HG03460 (cell line): ENCODE measurements at regions not wholly inside any gene's neighbourhood (a gene's known extent, or its start where the extent isn't known, plus 50 kb on each side); places are given as distances from the start of the nearest gene placed in this dataset.
"Not testable (repeated sequence)": the region's sequence is repeated elsewhere in the genome, so short reads cannot be mapped to it uniquely, and the experiment has no call there.

Experiments used
- ATAC-seq: cut with Tn5 transposase; IDR thresholded peaks from one replicate; pipeline ENCODE4 v1.9.1; 2021; ENCODE audit not compliant: unreplicated experiment

GRCh38 chr15:60134609-60135008 is 130.5 kb downstream of the FOXB1 start:
- no peak for ATAC-seq

GRCh38 chr15:60135961-60136360 is 131.8 kb downstream of the FOXB1 start:
- ATAC-seq, result no peak

- ATAC-seq, result no peak
These were observed 133.7 kb downstream of the FOXB1 start for GRCh38 chr15:60137711-60138396.

- ATAC-seq, result no peak
These were observed 134.4 kb downstream of the FOXB1 start for GRCh38 chr15:60138397-60138968.

- no peak for ATAC-seq
These were observed 148.3 kb downstream of the FOXB1 start for GRCh38 chr15:60152386-60152785.

GRCh38 chr15:60154764-60155325 is 150.7 kb downstream of the FOXB1 start:
- no peak for ATAC-seq

- ATAC-seq, result no peak
These were observed 151.6 kb downstream of the FOXB1 start for GRCh38 chr15:60155661-60156060.

- ATAC-seq, result no peak
These were observed 156.8 kb downstream of the FOXB1 start for GRCh38 chr15:60160909-60161308.

GRCh38 chr15:60161704-60162103 is 157.6 kb downstream of the FOXB1 start:
- ATAC-seq, result no peak

- no peak for ATAC-seq
These were observed 158.3 kb downstream of the FOXB1 start for GRCh38 chr15:60162251-60162967.

GRCh38 chr15:60162968-60163355 is 158.9 kb downstream of the FOXB1 start:
- ATAC-seq, result no peak

- ATAC-seq, result no peak
These were observed 161.0 kb downstream of the FOXB1 start for GRCh38 chr15:60165111-60165510.

- ATAC-seq, result no peak
These were observed 168.0 kb downstream of the FOXB1 start for GRCh38 chr15:60172143-60172542.

GRCh38 chr15:60179786-60180391 is 175.8 kb downstream of the FOXB1 start:
- no peak for ATAC-seq

GRCh38 chr15:60181957-60182356 is 177.8 kb downstream of the FOXB1 start:
- not testable (repeated sequence) for ATAC-seq

- ATAC-seq, result no peak
These were observed 179.3 kb downstream of the FOXB1 start for GRCh38 chr15:60183366-60183765.

GRCh38 chr15:60184579-60184978 is 180.5 kb downstream of the FOXB1 start:
- ATAC-seq, result no peak

- no peak for ATAC-seq
These were observed 186.9 kb downstream of the FOXB1 start for GRCh38 chr15:60191016-60191415.

GRCh38 chr15:60191821-60192220 is 187.7 kb downstream of the FOXB1 start:
- no peak for ATAC-seq

- no peak for ATAC-seq
These were observed 191.5 kb downstream of the FOXB1 start for GRCh38 chr15:60195611-60196010.

- no peak for ATAC-seq
These were observed 193.5 kb downstream of the ANXA2 start for GRCh38 chr15:60204131-60204885.
